GM21723 (cell line): ENCODE measurements at regions not wholly inside any gene's neighbourhood (a gene's known extent, or its start where the extent isn't known, plus 50 kb on each side); places are given as distances from the start of the nearest gene placed in this dataset.

Experiments used
- ATAC-seq: cut with Tn5 transposase; IDR thresholded peaks from one replicate; pipeline ENCODE4 v1.9.1; 2021; ENCODE audit warnings: mild to moderate bottlenecking, moderate library complexity; ENCODE audit not compliant: unreplicated experiment

DNA sequence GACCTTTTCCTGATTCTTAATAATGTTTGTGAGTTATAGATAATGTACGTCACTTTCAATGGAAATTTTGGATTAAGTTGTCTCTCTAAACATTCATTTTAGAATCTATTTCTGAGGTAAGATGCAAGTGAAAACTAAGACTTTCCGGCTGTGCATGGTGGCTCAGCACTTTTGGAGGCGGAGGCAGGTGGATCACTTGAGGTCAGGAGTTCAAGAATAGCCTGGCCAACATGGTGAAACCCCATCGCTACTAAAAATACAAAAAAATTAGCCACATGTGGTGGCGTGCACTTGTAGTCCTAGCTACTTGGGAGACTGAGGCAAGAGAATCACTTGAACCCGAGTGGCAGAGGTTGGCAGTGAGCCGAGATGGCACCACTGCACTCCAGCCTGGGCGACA, 524.6 kb upstream of the SLIT2 start:
- ATAC-seq = no peak

GRCh38 chr4:19725130-19725529, 526.6 kb upstream of the SLIT2 start:
- no peak for ATAC-seq

GRCh38 chr4:19722404-19722803, 529.3 kb upstream of the SLIT2 start:
- no peak for ATAC-seq

DNA sequence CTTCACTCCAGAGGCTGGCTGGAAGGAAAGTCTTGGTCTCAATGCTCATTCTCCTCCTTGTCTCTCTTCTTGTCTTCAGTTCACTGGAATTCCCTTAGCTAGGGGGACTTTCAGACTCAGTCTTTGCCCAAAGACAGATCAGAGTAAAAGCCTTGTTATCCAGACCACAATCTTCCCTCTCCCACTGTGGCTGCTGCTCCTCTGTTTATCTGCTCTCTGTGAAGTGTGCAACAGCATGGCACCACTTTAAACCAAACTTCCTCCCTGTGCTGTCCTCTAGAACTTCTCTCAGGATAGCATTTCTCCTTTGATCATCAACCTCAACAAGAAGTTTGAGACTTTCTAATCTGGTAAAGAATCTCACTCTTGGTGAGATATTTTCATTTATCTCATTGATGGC, 530.1 kb upstream of the SLIT2 start:
- ATAC-seq = no peak

DNA sequence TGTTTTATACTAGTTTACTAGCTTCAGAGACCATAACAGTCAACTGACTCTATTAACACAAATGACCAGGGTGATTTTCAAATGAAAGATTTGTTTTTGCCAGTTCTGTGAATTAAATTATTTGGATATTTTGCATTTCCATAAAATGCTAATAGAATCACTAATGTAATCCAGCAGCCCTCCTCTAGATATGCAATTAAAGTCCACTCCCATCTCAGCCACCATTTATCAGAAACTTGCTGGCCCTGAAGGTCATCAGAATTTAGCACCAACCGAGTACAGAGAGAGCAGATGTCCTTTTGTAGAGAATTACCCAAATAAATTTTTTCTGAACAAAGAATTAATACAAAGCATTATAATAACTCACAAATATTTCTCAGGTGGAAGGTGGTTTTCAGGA, 531.1 kb upstream of the SLIT2 start:
- no peak for ATAC-seq

DNA sequence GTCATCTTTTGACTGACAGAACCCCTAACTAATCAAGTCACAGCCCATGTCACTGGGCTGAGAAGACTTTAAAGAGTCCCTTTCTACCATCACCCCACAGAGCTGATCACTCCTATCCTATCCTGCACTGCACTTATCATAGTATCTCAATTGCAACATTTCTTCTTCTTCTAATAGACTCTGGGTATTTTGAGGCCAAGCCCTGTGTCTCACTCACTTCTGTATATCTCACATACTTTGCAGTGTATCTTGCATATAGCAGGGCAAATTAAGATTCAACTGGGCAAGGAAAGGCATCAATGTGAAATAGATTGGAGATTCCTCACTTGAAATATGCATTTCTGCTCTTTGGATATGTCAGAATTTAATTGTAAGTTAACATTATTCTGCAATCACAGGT, 531.5 kb upstream of the SLIT2 start:
- no peak for ATAC-seq

DNA sequence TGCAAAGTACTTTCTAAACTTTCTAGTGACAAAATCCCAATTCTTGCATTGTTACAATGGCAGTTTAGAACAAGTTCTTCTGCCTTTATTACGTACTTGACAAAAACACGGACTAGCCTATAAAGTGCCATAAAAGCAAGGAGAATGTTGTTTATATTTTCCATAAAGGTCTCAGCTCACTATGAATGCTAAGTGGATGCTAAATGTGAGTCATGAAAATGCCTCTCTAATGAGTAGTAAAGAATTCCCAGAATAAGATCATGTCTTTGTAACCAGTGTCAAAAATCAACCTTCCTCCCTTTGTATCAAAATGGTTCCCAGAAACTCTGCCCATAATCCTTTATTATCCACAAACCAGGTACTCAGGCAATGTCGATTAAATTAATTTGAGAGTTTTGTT, 539.8 kb upstream of the SLIT2 start:
- ATAC-seq = no peak

DNA sequence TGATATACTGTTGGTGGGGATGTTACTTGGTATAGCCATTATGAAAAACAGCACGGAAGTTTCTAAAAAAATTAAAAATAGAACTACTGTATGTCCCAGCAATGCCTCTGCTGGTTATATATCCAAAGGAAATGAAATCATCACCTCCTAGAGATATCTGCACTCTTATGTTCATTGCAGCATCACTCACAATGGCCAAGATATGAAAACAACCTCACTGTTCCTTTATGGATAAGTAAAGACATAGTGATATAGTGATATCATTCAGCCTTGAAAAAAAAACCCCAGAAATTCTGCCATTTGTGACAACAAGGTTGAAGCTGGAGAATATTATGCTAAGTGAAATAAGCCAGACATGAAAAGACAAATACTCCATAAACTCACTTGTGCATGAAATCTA, 543.8 kb upstream of the SLIT2 start:
- no peak for ATAC-seq

GRCh38 chr4:19703391-19703790, 548.3 kb upstream of the SLIT2 start:
- no peak for ATAC-seq

- ATAC-seq = no peak
Measured at GRCh38 chr4:19700992-19701391, 550.7 kb upstream of the SLIT2 start.

GRCh38 chr4:19698961-19699360, 552.7 kb upstream of the SLIT2 start:
- no peak for ATAC-seq

GRCh38 chr4:19694812-19695211, 556.9 kb upstream of the SLIT2 start:
- no peak for ATAC-seq

DNA sequence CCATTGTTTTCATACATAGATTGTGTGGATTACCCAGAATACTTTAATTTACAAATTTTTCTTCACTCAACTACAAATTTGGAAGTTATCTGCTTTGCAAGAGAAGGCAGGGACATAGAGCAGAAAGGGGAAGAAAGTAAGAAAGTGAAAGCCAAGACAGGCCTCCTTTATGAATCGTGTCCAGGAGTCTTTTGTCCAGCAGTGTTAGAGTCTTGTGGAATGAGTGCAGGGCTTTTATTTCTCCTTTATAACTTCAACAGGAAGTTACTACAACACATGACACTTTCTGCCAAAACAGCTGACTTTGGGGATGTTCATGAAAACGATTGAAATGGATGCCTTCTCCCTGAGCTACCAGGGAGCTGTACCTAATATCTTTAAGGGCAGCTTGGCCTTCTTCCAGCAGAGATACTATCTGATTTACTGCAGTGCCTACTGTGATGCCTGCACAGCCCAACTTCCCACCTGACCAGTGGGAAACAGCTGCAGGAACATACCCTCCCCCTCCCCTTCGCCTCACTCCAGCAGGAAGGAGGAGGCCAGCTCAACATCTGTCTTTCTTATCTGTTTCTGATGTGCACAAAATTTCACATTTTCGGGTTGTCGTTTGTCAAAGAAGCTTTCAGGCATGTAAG, 557.7 kb upstream of the SLIT2 start:
- ATAC-seq = no peak

GRCh38 chr4:19689511-19689910, 562.2 kb upstream of the SLIT2 start:
- ATAC-seq = no peak

GRCh38 chr4:19686456-19686855, 565.2 kb upstream of the SLIT2 start:
- no peak for ATAC-seq

- ATAC-seq = no peak
Measured at GRCh38 chr4:19684084-19684483, 567.6 kb upstream of the SLIT2 start.

DNA sequence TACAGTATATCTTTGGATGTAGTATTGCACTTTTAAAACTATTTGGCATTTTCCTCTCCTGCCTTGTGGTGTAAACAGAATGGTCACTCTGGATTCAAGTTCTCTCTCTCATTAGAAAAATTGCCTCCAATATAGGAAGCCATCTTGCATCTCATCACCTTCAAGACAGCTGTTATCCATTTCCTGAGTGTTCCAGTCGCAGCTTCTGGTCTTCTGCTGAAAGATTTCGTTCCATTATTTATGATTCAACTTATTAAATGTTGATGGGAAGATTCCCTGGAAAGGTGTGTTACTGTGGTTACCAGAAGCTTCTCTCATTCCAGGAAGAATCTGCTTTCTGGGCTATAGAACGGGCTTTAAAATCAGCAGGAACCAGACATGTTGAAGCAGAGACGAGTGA, 568.3 kb upstream of the SLIT2 start:
- no peak for ATAC-seq

- ATAC-seq = no peak
Measured at GRCh38 chr4:19677211-19677610, 574.5 kb upstream of the SLIT2 start.

DNA sequence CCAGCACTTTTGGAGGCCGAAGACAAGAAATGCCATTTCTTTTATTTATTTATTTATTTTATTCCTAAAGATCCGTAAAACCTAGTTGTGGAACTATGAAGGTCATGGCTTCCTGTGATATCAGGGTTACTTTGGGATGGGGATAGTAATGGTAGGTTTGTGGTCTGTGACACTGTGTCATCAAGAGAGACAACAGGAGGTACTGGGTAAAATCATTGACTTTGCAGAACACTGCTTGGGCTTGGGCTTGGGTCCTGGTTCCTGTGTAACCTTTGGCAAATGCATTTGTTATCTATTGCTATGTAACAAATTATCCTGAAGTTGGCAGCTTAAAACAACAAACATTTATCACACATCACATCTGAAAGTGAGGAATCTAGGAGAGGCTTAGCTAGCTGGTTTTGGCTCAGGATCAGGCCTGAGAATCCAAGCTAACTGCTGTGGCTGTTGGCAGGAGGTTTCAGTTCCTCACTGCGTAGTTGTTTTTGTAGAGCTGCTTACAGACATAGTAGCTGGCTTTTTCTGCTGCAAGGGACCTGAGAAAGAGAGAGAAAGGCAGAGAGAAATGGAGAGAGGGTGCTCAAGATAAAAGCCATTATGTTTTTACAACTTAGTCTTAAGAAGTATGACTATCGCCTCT, 576.4 kb upstream of the SLIT2 start:
- no peak for ATAC-seq

- no peak for ATAC-seq
Measured at GRCh38 chr4:19659101-19659500, 592.6 kb upstream of the SLIT2 start.

GRCh38 chr4:19657856-19658255, 593.8 kb upstream of the SLIT2 start:
- ATAC-seq = no peak

DNA sequence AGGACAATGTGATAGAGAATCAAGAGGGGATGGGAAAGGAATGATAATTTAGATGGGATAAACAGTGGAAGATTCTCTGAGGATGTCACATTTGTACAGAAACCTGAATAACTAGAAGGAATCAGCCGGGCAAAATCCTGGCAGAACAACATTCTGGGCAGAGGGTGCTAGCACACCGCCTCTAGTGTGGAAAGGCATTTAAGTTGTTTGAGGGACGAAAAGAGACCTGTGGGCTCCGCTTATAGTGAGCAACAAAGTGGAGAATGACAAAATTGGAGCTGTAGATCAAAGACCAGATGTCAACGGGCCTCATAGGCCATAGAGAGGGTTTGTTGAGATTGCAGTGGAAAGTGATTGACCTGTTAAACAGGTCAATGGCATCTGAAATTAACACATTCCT, 596.0 kb upstream of the SLIT2 start:
- ATAC-seq = no peak
